ENCODE measurements at regions not wholly inside any gene's neighbourhood (a gene's known extent, or its start where the extent isn't known, plus 50 kb on each side); places are given as distances from the start of the nearest gene placed in this dataset.
"Not testable (repeated sequence)": the region's sequence is repeated elsewhere in the genome, so short reads cannot be mapped to it uniquely, and the experiment has no call there.

GRCh38 chr7:149930374-149931068, 56.8 kb downstream of the ATP6V0E2 start:
- DNase-seq (ENCODE audit: low read depth): peak; percentile 4

- not testable (repeated sequence) for DNase-seq (ENCODE audit: low read depth)
These were observed 60.0 kb downstream of the ATP6V0E2 start for GRCh38 chr7:149933776-149934175.

GRCh38 chr7:149947346-149947745, 73.6 kb downstream of the ATP6V0E2 start:
- DNase-seq (ENCODE audit: low read depth): not testable (repeated sequence)

GRCh38 chr7:149948444-149948843, 74.7 kb downstream of the ATP6V0E2 start:
- DNase-seq (ENCODE audit: low read depth): not testable (repeated sequence)

- DNase-seq (ENCODE audit: low read depth): not testable (repeated sequence)
These were observed 76.3 kb downstream of the ATP6V0E2 start for GRCh38 chr7:149949863-149950577.

GRCh38 chr7:149950578-149950924, 76.8 kb downstream of the ATP6V0E2 start:
- not testable (repeated sequence) for DNase-seq (ENCODE audit: low read depth)

- not testable (repeated sequence) for DNase-seq (ENCODE audit: low read depth)
These were observed 77.8 kb downstream of the ATP6V0E2 start for GRCh38 chr7:149951579-149951978.

- not testable (repeated sequence) for DNase-seq (ENCODE audit: low read depth)
These were observed 85.1 kb downstream of the ATP6V0E2 start for GRCh38 chr7:149958880-149959279.

- DNase-seq (ENCODE audit: low read depth): not testable (repeated sequence)
These were observed 87.1 kb downstream of the ATP6V0E2 start for GRCh38 chr7:149960863-149961262.

- DNase-seq (ENCODE audit: low read depth): not testable (repeated sequence)
These were observed 88.1 kb downstream of the ATP6V0E2 start for GRCh38 chr7:149961878-149962277.

- not testable (repeated sequence) for DNase-seq (ENCODE audit: low read depth)
These were observed 89.0 kb downstream of the ATP6V0E2 start for GRCh38 chr7:149962685-149963319.

GRCh38 chr7:149963985-149964384, 90.2 kb downstream of the ATP6V0E2 start:
- not testable (repeated sequence) for DNase-seq (ENCODE audit: low read depth)

- DNase-seq (ENCODE audit: low read depth): not testable (repeated sequence)
These were observed 92.7 kb downstream of the ATP6V0E2 start for GRCh38 chr7:149966444-149966843.

- not testable (repeated sequence) for DNase-seq (ENCODE audit: low read depth)
These were observed 99.2 kb downstream of the ATP6V0E2 start for GRCh38 chr7:149972977-149973376.

- DNase-seq (ENCODE audit: low read depth): not testable (repeated sequence)
These were observed 99.9 kb downstream of the ATP6V0E2 start for GRCh38 chr7:149973681-149974080.

- DNase-seq (ENCODE audit: low read depth): not testable (repeated sequence)
These were observed 101.8 kb downstream of the ATP6V0E2 start for GRCh38 chr7:149975608-149976007.

- not testable (repeated sequence) for DNase-seq (ENCODE audit: low read depth)
These were observed 104.8 kb downstream of the ATP6V0E2 start for GRCh38 chr7:149978537-149978936.

- not testable (repeated sequence) for DNase-seq (ENCODE audit: low read depth)
These were observed 105.2 kb downstream of the ATP6V0E2 start for GRCh38 chr7:149978944-149979343.

GRCh38 chr7:149982537-149983112, 108.9 kb downstream of the ATP6V0E2 start:
- not testable (repeated sequence) for DNase-seq (ENCODE audit: low read depth)

GRCh38 chr7:149986866-149987265, 113.1 kb downstream of the ATP6V0E2 start:
- DNase-seq (ENCODE audit: low read depth): not testable (repeated sequence)

- not testable (repeated sequence) for DNase-seq (ENCODE audit: low read depth)
These were observed 118.0 kb downstream of the ATP6V0E2 start for GRCh38 chr7:149991652-149992302.

- DNase-seq (ENCODE audit: low read depth): not testable (repeated sequence)
These were observed 118.6 kb downstream of the ATP6V0E2 start for GRCh38 chr7:149992366-149992765.
